Activated naive CD8-positive, alpha-beta T cell treated with anti-CD3 and anti-CD28 coated beads, Interleukin-2, amount 50 U/mL, for 24 hours (primary cell): ENCODE measurements at regions not wholly inside any gene's neighbourhood (a gene's known extent, or its start where the extent isn't known, plus 50 kb on each side); places are given as distances from the start of the nearest gene placed in this dataset.
A peak's percentile ranks its signal among the peaks of the same experiment; 100 is the strongest.

Source experiments
- ATAC-seq: fragments of 150-1000 bp; cut with Tn5 transposase; one replicate; pipeline ENCODE4 v1.10.0; 2021
- DNase-seq: peaks from one replicate; pipeline ENCODE4 v3.0.0; 2021
- H3K27ac Mint-ChIP-seq: one replicate; pipeline ENCODE4 v1.8.0; 2021; ENCODE audit warnings: mild to moderate bottlenecking, mixed read lengths
- H3K27me3 Mint-ChIP-seq: one replicate; pipeline ENCODE4 v1.8.0; 2021; ENCODE audit warnings: mixed read lengths
- H3K36me3 Mint-ChIP-seq: one replicate; pipeline ENCODE4 v1.8.0; 2021; ENCODE audit warnings: low read depth, mixed read lengths
- H3K4me1 Mint-ChIP-seq: one replicate; pipeline ENCODE4 v1.8.0; 2021; ENCODE audit warnings: mixed read lengths
- H3K4me3 Mint-ChIP-seq: one replicate; pipeline ENCODE4 v1.8.0; 2021; ENCODE audit warnings: mild to moderate bottlenecking, moderate library complexity, mixed read lengths
- H3K9me3 Mint-ChIP-seq: one replicate; pipeline ENCODE4 v1.8.0; 2021; ENCODE audit warnings: mixed read lengths

DNA sequence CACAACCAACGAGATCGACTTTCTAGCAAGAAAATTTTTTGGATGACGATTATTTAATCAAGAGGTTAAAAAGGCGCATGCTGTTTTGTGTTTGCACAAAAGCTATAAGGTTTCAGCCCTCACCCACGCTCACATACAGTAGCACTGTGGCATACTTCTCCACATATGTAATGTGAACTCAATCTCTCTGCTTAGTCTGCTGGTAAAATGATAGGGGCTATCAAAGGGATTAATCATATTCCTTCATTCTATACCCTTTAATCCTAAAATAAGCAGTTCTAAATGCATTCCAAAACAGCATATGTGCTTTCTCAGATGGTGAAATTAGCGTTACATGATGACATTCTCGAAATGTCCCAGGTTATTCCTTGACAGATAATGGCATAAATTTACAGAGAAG is 196.9 kb upstream of the PRICKLE2 start:
- no peak overlapping the region for H3K4me3 Mint-ChIP-seq
- no peak for DNase-seq

DNA sequence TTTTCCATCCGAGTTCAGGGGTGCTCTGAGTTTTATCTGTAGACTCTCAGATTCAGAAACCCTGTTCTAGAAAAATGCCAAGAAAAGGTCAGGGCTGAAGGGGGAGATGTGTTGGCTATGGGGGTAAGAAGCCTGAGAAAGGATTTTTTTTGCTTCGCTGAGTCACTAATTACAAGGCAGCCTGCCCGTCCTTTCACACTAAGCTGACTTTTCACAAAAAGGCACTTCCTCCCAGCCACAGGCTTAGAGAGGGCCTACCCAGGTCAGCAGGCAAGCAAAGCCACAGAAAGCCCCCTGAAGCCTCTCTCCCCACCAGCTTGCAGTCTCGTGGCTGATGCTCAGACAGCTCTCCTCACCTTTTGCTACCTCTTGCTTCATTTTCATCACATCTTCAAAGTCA is 192.6 kb upstream of the PRICKLE2 start:
- Mint-ChIP-seq H3K27ac (no peak overlapping the region), H3K4me3 (no peak overlapping the region), H3K4me1 (no peaks in the 10 kb centered on the region), H3K9me3 (no peaks in the 10 kb centered on the region), H3K27me3 (peaks cover 6% of the 10 kb centered on the region), H3K36me3 (no peaks in the 10 kb centered on the region)
- DNase-seq (no peak), ATAC-seq (no peak)

More for the DNA sequence above, 196.9 kb upstream of the PRICKLE2 start:
- Mint-ChIP-seq H3K4me1 (no peaks in the 10 kb centered on the region), H3K9me3 (no peaks in the 10 kb centered on the region), H3K36me3 (no peaks in the 10 kb centered on the region), H3K27me3 (no peaks in the 10 kb centered on the region), H3K27ac (no peak overlapping the region)
- ATAC-seq, result no peak

- no peak overlapping the region for H3K27ac Mint-ChIP-seq
- ATAC-seq, result no peak
- H3K36me3 Mint-ChIP-seq, result no peaks in the 10 kb centered on the region
- no peak for DNase-seq
- no peaks in the 10 kb centered on the region for H3K4me1 Mint-ChIP-seq
- no peak overlapping the region for H3K4me3 Mint-ChIP-seq
- no peaks in the 10 kb centered on the region for H3K9me3 Mint-ChIP-seq
- peaks cover 6% of the 10 kb centered on the region for H3K27me3 Mint-ChIP-seq
Observed at GRCh38 chr3:64414043-64414442, 188.8 kb upstream of the PRICKLE2 start.

DNA sequence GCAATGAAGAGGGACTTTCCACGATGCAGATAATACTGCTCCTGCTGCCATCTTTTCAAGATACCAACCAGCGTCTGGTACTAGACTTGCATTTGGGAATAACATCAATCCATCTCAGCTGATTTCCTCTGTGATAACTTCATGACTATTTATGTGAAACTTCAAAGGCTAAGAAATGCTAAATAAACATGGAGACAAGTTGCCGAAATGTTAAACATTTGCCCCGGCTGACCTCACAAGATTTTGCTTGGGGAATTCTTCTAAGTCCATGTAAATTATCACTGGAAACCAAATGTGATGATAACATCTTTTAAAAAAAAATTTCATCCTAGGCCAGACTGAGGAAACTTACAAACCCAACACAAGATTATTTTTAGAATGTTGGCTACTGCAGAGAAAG is 185.8 kb upstream of the PRICKLE2 start:
- no peak for DNase-seq
- Mint-ChIP-seq H3K9me3 (no peaks in the 10 kb centered on the region), H3K4me1 (no peaks in the 10 kb centered on the region), H3K4me3 (no peak overlapping the region), H3K27ac (no peak overlapping the region), H3K27me3 (peaks cover 6% of the 10 kb centered on the region), H3K36me3 (no peaks in the 10 kb centered on the region)
- ATAC-seq, result no peak

DNA sequence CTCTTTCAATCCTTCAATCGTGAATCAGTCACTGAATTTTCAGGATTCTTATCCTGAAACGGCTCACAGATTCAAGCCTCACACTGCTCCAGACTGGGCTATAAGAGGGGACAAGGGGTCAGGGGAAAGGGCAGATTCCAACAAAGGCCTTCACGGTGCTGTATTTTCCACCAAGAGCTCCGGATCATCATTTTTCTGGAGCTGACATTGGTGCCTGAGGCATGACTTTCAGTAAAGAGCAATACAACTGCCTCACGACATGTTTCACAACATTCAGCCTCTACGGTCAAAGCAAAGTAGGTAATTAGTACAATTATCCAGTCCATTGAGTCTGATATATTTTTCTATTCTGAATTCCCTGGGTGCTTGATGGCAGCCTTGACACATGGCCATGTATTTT is 185.0 kb upstream of the PRICKLE2 start:
- no peaks in the 10 kb centered on the region for H3K36me3 Mint-ChIP-seq
- DNase-seq (no peak), ATAC-seq (no peak)
- H3K9me3 Mint-ChIP-seq, result no peaks in the 10 kb centered on the region
- H3K4me3 Mint-ChIP-seq, result no peak overlapping the region
- peaks cover 6% of the 10 kb centered on the region for H3K27me3 Mint-ChIP-seq
- H3K27ac Mint-ChIP-seq, result no peak overlapping the region
- no peaks in the 10 kb centered on the region for H3K4me1 Mint-ChIP-seq

GRCh38 chr3:64408770-64409169 is 183.5 kb upstream of the PRICKLE2 start:
- DNase-seq (no peak), ATAC-seq (no peak)
- Mint-ChIP-seq H3K36me3 (no peaks in the 10 kb centered on the region), H3K27ac (no peak overlapping the region), H3K9me3 (no peaks in the 10 kb centered on the region), H3K4me1 (no peaks in the 10 kb centered on the region), H3K4me3 (no peak overlapping the region), H3K27me3 (peaks cover under 1% of the 10 kb centered on the region)

GRCh38 chr3:64406271-64406670 is 181.0 kb upstream of the PRICKLE2 start:
- no peaks in the 10 kb centered on the region for H3K9me3 Mint-ChIP-seq
- no peak for ATAC-seq
- H3K27ac Mint-ChIP-seq, result no peak overlapping the region
- H3K36me3 Mint-ChIP-seq, result no peaks in the 10 kb centered on the region
- no peaks in the 10 kb centered on the region for H3K27me3 Mint-ChIP-seq
- H3K4me3 Mint-ChIP-seq, result no peak overlapping the region
- no peak for DNase-seq
- H3K4me1 Mint-ChIP-seq, result no peaks in the 10 kb centered on the region

DNA sequence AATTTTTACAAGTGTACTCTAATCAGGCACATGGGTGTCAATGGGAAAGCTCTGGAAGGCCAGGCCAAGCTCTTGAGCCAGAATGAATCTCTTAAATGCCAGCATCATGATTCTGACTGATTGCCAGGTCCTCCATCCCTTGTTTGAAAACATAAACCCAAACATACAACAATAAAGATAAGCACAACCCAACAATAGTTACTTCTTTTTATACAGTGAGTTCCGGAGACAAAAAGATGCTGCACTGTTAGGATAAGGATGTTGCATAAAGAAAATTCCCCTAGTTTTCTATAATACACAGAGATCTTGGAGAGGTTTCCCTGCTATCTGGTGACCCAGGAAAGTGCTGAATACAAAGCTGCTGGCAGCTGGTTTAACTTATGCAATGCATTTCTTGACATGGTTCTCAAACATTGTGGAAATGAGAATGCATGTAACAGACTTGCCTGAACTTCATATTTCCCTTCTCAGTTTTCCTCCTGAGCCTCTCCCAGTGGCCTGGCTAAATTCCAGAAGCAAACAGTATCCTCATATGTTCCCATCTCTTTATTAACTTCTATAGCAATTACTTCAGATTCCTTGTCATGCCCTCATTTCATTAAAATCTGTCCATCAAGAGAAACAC is 180.1 kb upstream of the PRICKLE2 start:
- Mint-ChIP-seq H3K4me3 (no peak overlapping the region), H3K4me1 (no peaks in the 10 kb centered on the region), H3K9me3 (no peaks in the 10 kb centered on the region), H3K27me3 (no peaks in the 10 kb centered on the region), H3K27ac (no peak overlapping the region), H3K36me3 (no peaks in the 10 kb centered on the region)
- no peak for ATAC-seq
- no peak for DNase-seq

DNA sequence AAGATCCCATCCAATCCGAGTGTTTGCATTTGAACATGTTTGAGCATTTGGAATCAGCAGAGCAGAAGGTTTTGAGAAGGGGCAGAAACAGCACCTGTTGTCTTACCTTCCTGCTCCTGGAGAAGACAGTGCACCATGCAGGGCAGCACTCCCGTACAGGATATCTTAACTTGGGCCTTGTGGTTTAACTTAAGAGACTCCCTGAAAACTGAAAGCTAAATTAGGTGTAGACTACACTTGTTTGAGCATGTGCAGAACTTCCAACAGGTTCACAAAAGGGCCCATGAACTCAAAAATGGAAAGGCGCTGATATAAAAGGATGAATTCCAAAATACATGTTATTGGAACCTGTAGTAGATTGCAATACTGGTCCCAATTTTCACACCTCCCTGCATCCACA is 175.4 kb upstream of the PRICKLE2 start:
- H3K4me3 Mint-ChIP-seq, result no peak overlapping the region
- no peak overlapping the region for H3K27ac Mint-ChIP-seq
- ATAC-seq, result no peak
- H3K27me3 Mint-ChIP-seq, result no peaks in the 10 kb centered on the region
- no peaks in the 10 kb centered on the region for H3K9me3 Mint-ChIP-seq
- H3K36me3 Mint-ChIP-seq, result no peaks in the 10 kb centered on the region
- H3K4me1 Mint-ChIP-seq, result no peaks in the 10 kb centered on the region
- DNase-seq, result no peak

- no peaks in the 10 kb centered on the region for H3K27me3 Mint-ChIP-seq
- H3K36me3 Mint-ChIP-seq, result no peaks in the 10 kb centered on the region
- no peaks in the 10 kb centered on the region for H3K4me1 Mint-ChIP-seq
- H3K4me3 Mint-ChIP-seq, result no peak overlapping the region
- no peak for DNase-seq
- ATAC-seq, result peak; percentile 46
- no peaks in the 10 kb centered on the region for H3K9me3 Mint-ChIP-seq
- H3K27ac Mint-ChIP-seq, result no peak overlapping the region
Observed at GRCh38 chr3:64399205-64399800, 174.0 kb upstream of the PRICKLE2 start.

DNA sequence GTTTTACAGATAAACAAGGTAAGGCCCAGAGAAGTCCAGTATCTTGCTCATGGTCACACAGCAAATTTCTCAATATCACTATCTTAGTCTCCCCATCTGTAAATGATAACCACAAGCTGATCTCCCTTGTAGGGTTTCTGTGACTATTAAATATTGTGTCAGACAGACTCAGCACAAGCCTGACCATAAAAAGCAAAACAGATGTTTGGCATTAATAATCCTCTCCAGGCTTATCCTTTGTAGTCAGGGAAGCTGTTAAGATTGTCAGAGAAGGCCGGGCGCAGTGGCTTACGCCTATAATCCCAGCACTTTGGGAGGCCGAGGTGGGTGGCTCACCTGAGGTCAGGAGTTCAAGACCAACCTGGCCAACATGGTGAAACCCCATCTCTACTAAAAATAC is 173.2 kb upstream of the PRICKLE2 start:
- no peaks in the 10 kb centered on the region for H3K9me3 Mint-ChIP-seq
- no peaks in the 10 kb centered on the region for H3K27me3 Mint-ChIP-seq
- no peak overlapping the region for H3K4me3 Mint-ChIP-seq
- no peak overlapping the region for H3K27ac Mint-ChIP-seq
- ATAC-seq (no peak), DNase-seq (no peak)
- H3K36me3 Mint-ChIP-seq, result no peaks in the 10 kb centered on the region
- H3K4me1 Mint-ChIP-seq, result no peaks in the 10 kb centered on the region

DNA sequence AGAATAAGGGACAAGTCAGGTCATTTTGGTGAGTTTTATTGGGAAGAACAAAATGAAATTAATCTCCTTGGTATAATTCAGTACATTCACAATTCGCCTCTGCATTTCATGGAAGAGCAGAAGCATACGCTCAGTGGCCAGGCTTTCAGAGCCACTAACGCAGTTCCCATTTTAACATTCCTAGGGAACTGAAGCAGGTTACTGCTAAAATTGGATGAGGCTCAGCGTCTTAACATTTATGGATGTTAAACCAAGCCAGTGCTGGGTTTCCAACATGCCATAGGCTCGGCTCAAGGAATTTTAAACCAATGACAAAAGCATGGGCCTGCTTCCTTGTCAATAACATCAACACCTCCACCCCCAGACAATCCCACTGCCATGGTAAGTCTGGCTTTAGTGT is 172.7 kb upstream of the PRICKLE2 start:
- no peaks in the 10 kb centered on the region for H3K4me1 Mint-ChIP-seq
- no peak for DNase-seq
- no peak overlapping the region for H3K4me3 Mint-ChIP-seq

DNA sequence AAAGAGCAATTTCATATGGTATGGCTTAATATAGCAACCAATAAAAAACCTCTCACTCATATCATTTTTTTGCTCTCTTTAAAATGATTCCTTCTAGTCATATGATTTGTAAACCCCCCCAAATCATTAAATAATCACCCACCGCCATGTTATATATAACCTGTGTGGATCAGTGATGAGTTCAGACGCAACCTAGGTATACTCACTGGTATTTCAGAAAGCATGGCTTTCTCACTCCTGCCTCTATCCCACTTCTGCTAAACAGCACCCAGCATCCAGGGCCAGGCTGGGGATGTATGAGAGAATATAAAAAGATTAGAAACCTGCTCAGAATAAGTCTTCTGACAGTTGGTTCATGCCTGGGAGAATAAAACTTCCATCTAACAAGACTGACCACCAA is 172.3 kb upstream of the PRICKLE2 start:
- Mint-ChIP-seq H3K4me1 (no peaks in the 10 kb centered on the region), H3K9me3 (no peaks in the 10 kb centered on the region), H3K27me3 (no peaks in the 10 kb centered on the region), H3K27ac (no peak overlapping the region), H3K36me3 (no peaks in the 10 kb centered on the region), H3K4me3 (no peak overlapping the region)
- ATAC-seq (no peak), DNase-seq (no peak)

More for the DNA sequence above, 172.7 kb upstream of the PRICKLE2 start:
- ATAC-seq, result no peak
- no peaks in the 10 kb centered on the region for H3K36me3 Mint-ChIP-seq
- H3K9me3 Mint-ChIP-seq, result no peaks in the 10 kb centered on the region
- no peaks in the 10 kb centered on the region for H3K27me3 Mint-ChIP-seq
- H3K27ac Mint-ChIP-seq, result no peak overlapping the region

DNA sequence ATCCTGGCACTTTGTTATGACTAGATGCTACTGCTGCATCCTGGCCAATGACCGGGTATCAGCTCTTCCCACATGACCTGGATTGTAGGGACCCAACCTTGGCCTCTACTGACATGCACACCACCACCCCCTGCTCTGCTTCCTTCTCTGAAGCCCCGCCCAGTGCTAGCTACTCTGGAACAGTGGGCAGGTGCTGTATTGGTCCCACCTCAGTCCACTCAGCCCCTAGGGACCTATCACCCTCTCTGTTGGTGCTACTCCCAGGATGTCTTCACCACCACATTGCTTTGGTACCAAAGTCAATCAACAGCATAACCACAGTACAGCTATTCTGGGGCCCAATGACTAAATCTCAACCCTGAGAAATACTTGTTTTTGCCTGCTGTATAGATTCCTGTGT is 170.2 kb upstream of the PRICKLE2 start:
- H3K4me3 Mint-ChIP-seq, result no peak overlapping the region
- H3K27ac Mint-ChIP-seq, result no peak overlapping the region
- no peaks in the 10 kb centered on the region for H3K27me3 Mint-ChIP-seq
- H3K36me3 Mint-ChIP-seq, result no peaks in the 10 kb centered on the region
- no peaks in the 10 kb centered on the region for H3K9me3 Mint-ChIP-seq
- no peak for DNase-seq
- no peaks in the 10 kb centered on the region for H3K4me1 Mint-ChIP-seq
- no peak for ATAC-seq

GRCh38 chr3:64393193-64393592 is 167.9 kb upstream of the PRICKLE2 start:
- H3K9me3 Mint-ChIP-seq, result no peaks in the 10 kb centered on the region
- ATAC-seq (no peak), DNase-seq (no peak)
- no peaks in the 10 kb centered on the region for H3K36me3 Mint-ChIP-seq
- H3K27ac Mint-ChIP-seq, result no peak overlapping the region
- H3K4me1 Mint-ChIP-seq, result no peaks in the 10 kb centered on the region
- H3K27me3 Mint-ChIP-seq, result peaks cover 2% of the 10 kb centered on the region
- H3K4me3 Mint-ChIP-seq, result no peak overlapping the region

- DNase-seq (no peak), ATAC-seq (no peak)
- no peak overlapping the region for H3K4me3 Mint-ChIP-seq
- H3K27ac Mint-ChIP-seq, result no peak overlapping the region
- H3K4me1 Mint-ChIP-seq, result no peaks in the 10 kb centered on the region
- no peaks in the 10 kb centered on the region for H3K9me3 Mint-ChIP-seq
- H3K27me3 Mint-ChIP-seq, result peaks cover 2% of the 10 kb centered on the region
- no peaks in the 10 kb centered on the region for H3K36me3 Mint-ChIP-seq
Observed at GRCh38 chr3:64392001-64392400, 166.7 kb upstream of the PRICKLE2 start.
